SK-N-SH (cell line): ENCODE measurements at regions not wholly inside any gene's neighbourhood (a gene's known extent, or its start where the extent isn't known, plus 50 kb on each side); places are given as distances from the start of the nearest gene placed in this dataset.

ENCODE experiments used
- CTCF ChIP-seq: fragments of 200-600 bp; sonication (generic); IDR thresholded peaks from 2 replicates; pipeline ENCODE4 v1.6.1; 2017; ENCODE audit warnings: antibody characterized with exemption, mild to moderate bottlenecking, moderate library complexity
- EZH2phosphoT487 ChIP-seq: fragments of 200-600 bp; sonication (generic); IDR thresholded peaks from 2 replicates; pipeline ENCODE4 v1.6.1; 2017; ENCODE audit warnings: low read depth, mixed run types, mild to moderate bottlenecking, antibody characterized with exemption, moderate library complexity, borderline replicate concordance
- FOXJ3 ChIP-seq: sonication (generic); formaldehyde crosslinking; IDR thresholded peaks from 2 replicates; pipeline ENCODE4 v1.5.1; 2020; ENCODE audit warnings: mild to moderate bottlenecking, missing genetic modification reagents
- JUND ChIP-seq: IDR thresholded peaks from 2 replicates; pipeline ENCODE4 v1.4.0; 2012
- RAD21 ChIP-seq: IDR thresholded peaks from 2 replicates; pipeline ENCODE4 v1.6.1; 2012; ENCODE audit warnings: mild to moderate bottlenecking, low read length
- REST ChIP-seq: IDR thresholded peaks from 2 replicates; pipeline ENCODE4 v1.6.1; 2012; ENCODE audit warnings: mild to moderate bottlenecking, low read depth, low read length, moderate library complexity

GRCh38 chr14:62632771-62633170 is 412.5 kb downstream of the KCNH5 start:
- no peak for TF ChIP-seq RAD21
- no peak for TF ChIP-seq JUND
- TF ChIP-seq CTCF, result no peak
- TF ChIP-seq REST, result no peak
- no peak for TF ChIP-seq EZH2phosphoT487
- TF ChIP-seq FOXJ3 (CRISPR knock-in tag), result no peak
